Panc1 (cell line): ENCODE measurements at regions not wholly inside any gene's neighbourhood (a gene's known extent, or its start where the extent isn't known, plus 50 kb on each side); places are given as distances from the start of the nearest gene placed in this dataset.

Experiments used
- POLR2AphosphoS5 ChIP-seq: IDR thresholded peaks from 2 replicates; pipeline ENCODE4 v1.6.1; 2012; ENCODE audit warnings: mild to moderate bottlenecking, low read depth, low read length, moderate library complexity
- SIN3A ChIP-seq: IDR thresholded peaks from 2 replicates; pipeline ENCODE4 v1.6.1; 2012; ENCODE audit warnings: low read depth, mild to moderate bottlenecking, low read length, moderate library complexity, borderline replicate concordance; ENCODE audit not compliant: insufficient read depth
- TCF7L2 ChIP-seq: IDR thresholded peaks from 2 replicates; pipeline ENCODE4 v1.6.1; 2011; ENCODE audit warnings: mild to moderate bottlenecking, low read depth, low read length, inconsistent platforms
- TF ChIP-seq, protein P1 (sequence below): fragments of 450-650 bp; IDR thresholded peaks from 2 replicates; pipeline ENCODE4 v1.5.1; 2017; ENCODE audit warnings: mild to moderate bottlenecking
- TF ChIP-seq, protein P2 (sequence below), 2 experiments: IDR thresholded peaks; 2 replicates each; pipeline ENCODE4 v1.6.1; 2011 to 2012; ENCODE audit warnings: low read depth in 2 of 2, control low read depth in 1 of 2, low read length in 1 of 2, mild to moderate bottlenecking in 1 of 2, moderate library complexity in 1 of 2; ENCODE audit not compliant: insufficient read depth in 1 of 2

DNA sequence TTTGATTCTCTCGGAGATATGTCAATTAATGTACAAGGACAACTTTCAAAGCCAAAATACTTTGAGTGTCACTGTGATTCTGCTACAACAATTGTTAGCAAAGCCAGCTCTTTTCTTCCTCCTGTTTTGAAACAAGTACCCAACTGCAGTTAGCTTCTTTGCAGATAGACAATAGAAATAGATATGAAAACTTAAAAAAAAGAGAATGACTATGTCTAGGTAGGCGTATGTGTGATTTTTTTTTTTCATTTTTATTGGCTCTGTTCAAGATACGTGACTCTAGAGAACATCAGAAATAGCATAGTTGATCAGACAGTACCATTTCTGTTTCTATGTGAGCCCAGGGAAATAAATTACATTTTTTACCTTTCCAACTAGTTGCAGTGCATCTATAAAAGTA is 142.9 kb upstream of the CNTN4 start:
- TF ChIP-seq, protein P1, sequence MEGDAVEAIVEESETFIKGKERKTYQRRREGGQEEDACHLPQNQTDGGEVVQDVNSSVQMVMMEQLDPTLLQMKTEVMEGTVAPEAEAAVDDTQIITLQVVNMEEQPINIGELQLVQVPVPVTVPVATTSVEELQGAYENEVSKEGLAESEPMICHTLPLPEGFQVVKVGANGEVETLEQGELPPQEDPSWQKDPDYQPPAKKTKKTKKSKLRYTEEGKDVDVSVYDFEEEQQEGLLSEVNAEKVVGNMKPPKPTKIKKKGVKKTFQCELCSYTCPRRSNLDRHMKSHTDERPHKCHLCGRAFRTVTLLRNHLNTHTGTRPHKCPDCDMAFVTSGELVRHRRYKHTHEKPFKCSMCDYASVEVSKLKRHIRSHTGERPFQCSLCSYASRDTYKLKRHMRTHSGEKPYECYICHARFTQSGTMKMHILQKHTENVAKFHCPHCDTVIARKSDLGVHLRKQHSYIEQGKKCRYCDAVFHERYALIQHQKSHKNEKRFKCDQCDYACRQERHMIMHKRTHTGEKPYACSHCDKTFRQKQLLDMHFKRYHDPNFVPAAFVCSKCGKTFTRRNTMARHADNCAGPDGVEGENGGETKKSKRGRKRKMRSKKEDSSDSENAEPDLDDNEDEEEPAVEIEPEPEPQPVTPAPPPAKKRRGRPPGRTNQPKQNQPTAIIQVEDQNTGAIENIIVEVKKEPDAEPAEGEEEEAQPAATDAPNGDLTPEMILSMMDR, result no peak
- TF ChIP-seq POLR2AphosphoS5 (no peak), TCF7L2 (no peak), SIN3A (no peak)
- TF ChIP-seq, protein P2, sequence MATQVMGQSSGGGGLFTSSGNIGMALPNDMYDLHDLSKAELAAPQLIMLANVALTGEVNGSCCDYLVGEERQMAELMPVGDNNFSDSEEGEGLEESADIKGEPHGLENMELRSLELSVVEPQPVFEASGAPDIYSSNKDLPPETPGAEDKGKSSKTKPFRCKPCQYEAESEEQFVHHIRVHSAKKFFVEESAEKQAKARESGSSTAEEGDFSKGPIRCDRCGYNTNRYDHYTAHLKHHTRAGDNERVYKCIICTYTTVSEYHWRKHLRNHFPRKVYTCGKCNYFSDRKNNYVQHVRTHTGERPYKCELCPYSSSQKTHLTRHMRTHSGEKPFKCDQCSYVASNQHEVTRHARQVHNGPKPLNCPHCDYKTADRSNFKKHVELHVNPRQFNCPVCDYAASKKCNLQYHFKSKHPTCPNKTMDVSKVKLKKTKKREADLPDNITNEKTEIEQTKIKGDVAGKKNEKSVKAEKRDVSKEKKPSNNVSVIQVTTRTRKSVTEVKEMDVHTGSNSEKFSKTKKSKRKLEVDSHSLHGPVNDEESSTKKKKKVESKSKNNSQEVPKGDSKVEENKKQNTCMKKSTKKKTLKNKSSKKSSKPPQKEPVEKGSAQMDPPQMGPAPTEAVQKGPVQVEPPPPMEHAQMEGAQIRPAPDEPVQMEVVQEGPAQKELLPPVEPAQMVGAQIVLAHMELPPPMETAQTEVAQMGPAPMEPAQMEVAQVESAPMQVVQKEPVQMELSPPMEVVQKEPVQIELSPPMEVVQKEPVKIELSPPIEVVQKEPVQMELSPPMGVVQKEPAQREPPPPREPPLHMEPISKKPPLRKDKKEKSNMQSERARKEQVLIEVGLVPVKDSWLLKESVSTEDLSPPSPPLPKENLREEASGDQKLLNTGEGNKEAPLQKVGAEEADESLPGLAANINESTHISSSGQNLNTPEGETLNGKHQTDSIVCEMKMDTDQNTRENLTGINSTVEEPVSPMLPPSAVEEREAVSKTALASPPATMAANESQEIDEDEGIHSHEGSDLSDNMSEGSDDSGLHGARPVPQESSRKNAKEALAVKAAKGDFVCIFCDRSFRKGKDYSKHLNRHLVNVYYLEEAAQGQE (IDR thresholded peaks at IDR 0.05; ENCODE audit: insufficient read depth in 1 of 2, low read depth in 2 of 2, low read length in 1 of 2), result no peak
